ENCODE measurements at regions not wholly inside any gene's neighbourhood (a gene's known extent, or its start where the extent isn't known, plus 50 kb on each side); places are given as distances from the start of the nearest gene placed in this dataset.

DNA sequence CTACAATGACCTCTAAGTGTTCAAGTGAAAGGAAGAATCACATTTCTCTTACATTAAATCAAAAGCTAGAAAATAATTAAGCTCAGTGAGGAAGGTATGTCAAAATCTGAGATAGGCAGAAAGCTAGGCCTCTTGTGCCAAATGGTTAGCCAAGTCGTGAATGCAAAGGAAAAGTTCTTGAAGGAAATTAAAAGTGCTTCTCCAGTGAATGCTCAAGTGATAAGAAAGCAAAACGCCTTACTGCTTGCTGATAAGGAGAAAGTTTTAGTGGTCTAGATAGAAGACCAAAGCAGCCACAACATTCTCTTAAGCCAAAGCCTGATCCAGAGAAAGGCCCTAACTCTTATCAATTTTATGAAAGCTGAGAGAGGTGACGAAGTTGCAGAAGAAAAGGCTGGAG, 932.3 kb upstream of the ACVR2A start:
- TF ChIP-seq CTCF (conservative IDR thresholded peaks at IDR 0.05; ENCODE audit: low read depth): no peak
- CTCF ChIA-PET: no interaction called here
- POLR2A ChIA-PET (ENCODE audit: low non-redundant PET): no interaction called here
- DNase-seq (ENCODE audit: low spot score): no peak
- no peak overlapping the region for H3K27ac ChIP-seq

GRCh38 chr2:146908776-146909175, 936.1 kb upstream of the ACVR2A start:
- no peak for TF ChIP-seq CTCF (conservative IDR thresholded peaks at IDR 0.05; ENCODE audit: low read depth)
- CTCF ChIA-PET: no interaction called here
- no peak overlapping the region for H3K27ac ChIP-seq
- no peak for DNase-seq (ENCODE audit: low spot score)
- POLR2A ChIA-PET (ENCODE audit: low non-redundant PET): no interaction called here

GRCh38 chr2:146898083-146898482, 946.7 kb upstream of the ACVR2A start:
- no peak for DNase-seq (ENCODE audit: low spot score)
- ChIA-PET POLR2A (ENCODE audit: low non-redundant PET) (no interaction called here), CTCF (no interaction called here)
- H3K27ac ChIP-seq: no peak overlapping the region
- no peak for TF ChIP-seq CTCF (conservative IDR thresholded peaks at IDR 0.05; ENCODE audit: low read depth)

- POLR2A ChIA-PET (ENCODE audit: low non-redundant PET): no interaction called here
- DNase-seq (ENCODE audit: low spot score): no peak
- CTCF ChIA-PET: interaction anchor here (0.6 kb wide), 1 partner anchor 138 kb away, joined by 3 read pairs; no protein-coding TSS in a partner anchor
- no peak overlapping the region for H3K27ac ChIP-seq
- TF ChIP-seq CTCF (conservative IDR thresholded peaks at IDR 0.05; ENCODE audit: low read depth): no peak
These were observed 950.3 kb upstream of the ACVR2A start for GRCh38 chr2:146894514-146894913.

DNA sequence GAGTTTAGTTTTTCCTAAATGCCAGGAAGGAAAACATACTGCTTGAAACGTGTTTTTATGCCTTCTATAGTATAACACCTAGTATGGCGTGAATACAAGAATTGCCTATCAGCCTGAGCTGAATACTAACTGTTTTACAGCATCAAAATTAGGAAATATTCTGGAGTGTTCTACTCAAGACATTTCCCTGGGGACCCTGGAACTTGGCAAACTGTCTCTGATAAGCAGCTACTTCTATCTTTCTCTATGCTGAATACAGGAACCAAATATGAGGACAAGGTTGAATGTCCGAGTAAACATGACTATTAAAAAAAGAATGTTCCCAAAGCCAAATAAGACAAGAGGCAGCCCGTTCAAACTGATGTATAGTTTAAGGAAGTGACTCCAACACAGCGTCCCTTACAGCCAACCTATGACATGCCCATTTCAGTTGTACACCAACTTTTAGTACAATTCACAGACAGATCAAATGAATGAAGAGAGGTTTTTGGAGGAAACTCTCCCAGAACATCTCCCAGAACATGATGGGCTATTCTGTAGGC, 951.3 kb upstream of the ACVR2A start:
- no peak for TF ChIP-seq CTCF (conservative IDR thresholded peaks at IDR 0.05; ENCODE audit: low read depth)
- ChIA-PET POLR2A (ENCODE audit: low non-redundant PET) (no interaction called here), CTCF (no interaction called here)
- no peak overlapping the region for H3K27ac ChIP-seq
- DNase-seq (ENCODE audit: low spot score): no peak

DNA sequence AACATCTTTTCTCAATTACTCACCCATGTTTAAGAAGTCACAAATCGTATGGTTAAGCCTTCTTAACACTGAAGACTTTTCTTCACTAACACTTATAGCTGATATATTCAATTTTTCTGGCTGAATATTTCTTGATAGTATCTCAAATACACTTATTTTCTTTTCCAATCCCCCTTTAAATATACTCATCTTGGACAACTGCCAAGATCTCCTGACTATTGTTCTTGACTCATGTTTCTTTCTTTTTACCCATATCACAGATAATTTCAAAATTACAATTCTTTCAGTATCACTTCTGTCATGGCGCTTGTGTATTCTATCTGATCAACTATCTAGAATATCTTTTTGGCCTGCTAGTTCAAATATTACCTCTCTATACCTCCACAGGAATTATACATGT, 954.3 kb upstream of the ACVR2A start:
- POLR2A ChIA-PET (ENCODE audit: low non-redundant PET): no interaction called here
- CTCF ChIA-PET: no interaction called here
- H3K27ac ChIP-seq: no peak overlapping the region
- TF ChIP-seq CTCF (conservative IDR thresholded peaks at IDR 0.05; ENCODE audit: low read depth): no peak
- no peak for DNase-seq (ENCODE audit: low spot score)

DNA sequence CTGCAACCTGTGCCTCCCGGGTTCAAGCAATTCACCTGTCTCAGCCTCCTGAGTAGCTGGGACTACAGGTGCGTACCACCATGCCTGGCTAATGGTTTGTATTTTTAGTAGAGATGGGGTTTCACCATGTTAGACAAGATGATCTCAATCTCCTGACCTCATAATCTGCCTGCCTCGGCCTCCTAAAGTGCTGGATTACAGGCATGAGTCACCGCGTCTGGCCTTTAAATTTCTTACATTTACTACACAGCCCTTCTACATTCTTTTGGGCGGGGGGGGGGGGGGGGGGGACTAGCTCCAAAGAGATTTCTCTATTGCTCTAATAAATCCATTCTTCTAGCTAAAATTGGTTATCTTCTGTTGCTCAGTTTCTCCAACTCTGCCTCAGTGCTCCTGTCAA, 964.9 kb upstream of the ACVR2A start:
- no peak overlapping the region for H3K27ac ChIP-seq
- POLR2A ChIA-PET (ENCODE audit: low non-redundant PET): no interaction called here
- no peak for TF ChIP-seq CTCF (conservative IDR thresholded peaks at IDR 0.05; ENCODE audit: low read depth)
- no peak for DNase-seq (ENCODE audit: low spot score)
- CTCF ChIA-PET: no interaction called here
